Ascending aorta (tissue), 2 donors: ENCODE measurements at regions not wholly inside any gene's neighbourhood (a gene's known extent, or its start where the extent isn't known, plus 50 kb on each side); places are given as distances from the start of the nearest gene placed in this dataset.

Source experiments
- DNase-seq, 2 donors: peaks; one replicate each; pipeline ENCODE4 v3.0.0-alpha.2; 2019; ENCODE audit warnings: low spot score in 2 of 2
- H3K27ac ChIP-seq, 2 donors: fragments of 200-600 bp; sonication (generic); one replicate each; pipeline ENCODE4 v1.5.1; 2016 to 2017; ENCODE audit warnings: mild to moderate bottlenecking in 1 of 2
- H3K27me3 ChIP-seq: fragments of 200-600 bp; sonication (generic); one replicate; pipeline ENCODE4 v1.5.1; 2017
- H3K36me3 ChIP-seq, 2 donors: fragments of 200-600 bp; sonication (generic); one replicate each; pipeline ENCODE4 v1.5.1; 2016
- H3K4me1 ChIP-seq, 2 donors: fragments of 200-600 bp; sonication (generic); one replicate each; pipeline ENCODE4 v1.5.1; 2016 to 2017; ENCODE audit warnings: mild to moderate bottlenecking in 1 of 2
- H3K4me3 ChIP-seq, 2 donors: fragments of 200-600 bp; sonication (generic); one replicate each; pipeline ENCODE4 v1.5.1; 2016 to 2017; ENCODE audit warnings: mild to moderate bottlenecking in 1 of 2
- H3K9me3 ChIP-seq, 2 donors: fragments of 200-600 bp; sonication (generic); one replicate each; pipeline ENCODE4 v1.5.1; 2016
- intact Hi-C: fragments of 100-400 bp; cut with DNase I; formaldehyde crosslinking; loops from one replicate; pipeline ENCODE4 v1.15.1; 2023
- TF ChIP-seq, protein P1 (sequence below), 3 experiments: fragments of 200-600 bp in 2 of 3; fragments of 450-650 bp in 1 of 3; sonication (generic) in 2 of 3; IDR thresholded peaks; one replicate each; pipeline ENCODE4 v1.5.1; 2016 to 2019; ENCODE audit warnings: antibody characterized with exemption in 3 of 3, mild to moderate bottlenecking in 1 of 3, moderate library complexity in 1 of 3

DNA sequence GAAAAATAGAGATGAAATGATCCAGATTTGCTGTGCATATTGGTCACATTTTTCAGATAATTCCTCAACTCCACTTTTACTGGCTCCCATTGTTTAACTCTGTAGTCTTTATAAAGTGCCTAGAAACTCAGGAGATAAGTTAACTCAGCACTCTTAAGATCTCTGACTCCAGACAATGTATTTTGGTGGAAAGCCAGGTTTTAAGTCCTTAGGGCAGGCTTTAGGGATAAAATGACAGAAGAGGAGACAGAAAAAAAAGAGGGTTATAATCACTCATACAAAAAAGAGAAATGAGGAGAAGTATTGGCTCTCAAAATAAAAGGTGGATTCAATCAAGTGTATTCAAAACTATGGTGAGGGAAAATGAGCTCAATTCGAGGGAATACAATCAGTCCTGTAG is 674.8 kb upstream of the INTU start:
- Histone ChIP-seq H3K4me3 (no peak overlapping the region), H3K27me3 (no peaks in the 10 kb centered on the region), H3K27ac (no peak overlapping the region), H3K9me3 (no peaks in the 10 kb centered on the region), H3K4me1 (no peaks in the 10 kb centered on the region), H3K36me3 (no peaks in the 10 kb centered on the region)
- TF ChIP-seq, protein P1, sequence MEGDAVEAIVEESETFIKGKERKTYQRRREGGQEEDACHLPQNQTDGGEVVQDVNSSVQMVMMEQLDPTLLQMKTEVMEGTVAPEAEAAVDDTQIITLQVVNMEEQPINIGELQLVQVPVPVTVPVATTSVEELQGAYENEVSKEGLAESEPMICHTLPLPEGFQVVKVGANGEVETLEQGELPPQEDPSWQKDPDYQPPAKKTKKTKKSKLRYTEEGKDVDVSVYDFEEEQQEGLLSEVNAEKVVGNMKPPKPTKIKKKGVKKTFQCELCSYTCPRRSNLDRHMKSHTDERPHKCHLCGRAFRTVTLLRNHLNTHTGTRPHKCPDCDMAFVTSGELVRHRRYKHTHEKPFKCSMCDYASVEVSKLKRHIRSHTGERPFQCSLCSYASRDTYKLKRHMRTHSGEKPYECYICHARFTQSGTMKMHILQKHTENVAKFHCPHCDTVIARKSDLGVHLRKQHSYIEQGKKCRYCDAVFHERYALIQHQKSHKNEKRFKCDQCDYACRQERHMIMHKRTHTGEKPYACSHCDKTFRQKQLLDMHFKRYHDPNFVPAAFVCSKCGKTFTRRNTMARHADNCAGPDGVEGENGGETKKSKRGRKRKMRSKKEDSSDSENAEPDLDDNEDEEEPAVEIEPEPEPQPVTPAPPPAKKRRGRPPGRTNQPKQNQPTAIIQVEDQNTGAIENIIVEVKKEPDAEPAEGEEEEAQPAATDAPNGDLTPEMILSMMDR (IDR thresholded peaks at IDR 0.05): no peak
- DNase-seq: no peak
- intact Hi-C loops: no loop called here

DNA sequence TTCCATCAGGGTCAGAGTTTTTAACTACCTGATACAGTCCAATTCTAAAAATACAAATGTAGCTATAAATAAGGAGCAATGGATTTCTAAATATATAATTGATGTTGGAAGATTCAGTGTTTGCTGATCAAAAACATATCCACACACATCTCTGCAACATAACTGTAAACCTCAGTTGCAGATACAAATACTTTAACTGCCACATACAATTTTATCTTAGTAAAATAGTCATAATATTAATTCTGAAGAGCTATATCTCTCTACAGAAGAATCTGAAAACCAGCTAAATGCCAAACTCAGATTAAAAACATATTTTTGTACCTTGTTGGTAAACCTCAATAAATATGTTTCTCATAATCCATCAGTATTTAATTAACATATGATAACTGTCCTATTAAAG is 674.3 kb upstream of the INTU start:
- TF ChIP-seq, protein P1 (IDR thresholded peaks at IDR 0.05): no peak

DNA sequence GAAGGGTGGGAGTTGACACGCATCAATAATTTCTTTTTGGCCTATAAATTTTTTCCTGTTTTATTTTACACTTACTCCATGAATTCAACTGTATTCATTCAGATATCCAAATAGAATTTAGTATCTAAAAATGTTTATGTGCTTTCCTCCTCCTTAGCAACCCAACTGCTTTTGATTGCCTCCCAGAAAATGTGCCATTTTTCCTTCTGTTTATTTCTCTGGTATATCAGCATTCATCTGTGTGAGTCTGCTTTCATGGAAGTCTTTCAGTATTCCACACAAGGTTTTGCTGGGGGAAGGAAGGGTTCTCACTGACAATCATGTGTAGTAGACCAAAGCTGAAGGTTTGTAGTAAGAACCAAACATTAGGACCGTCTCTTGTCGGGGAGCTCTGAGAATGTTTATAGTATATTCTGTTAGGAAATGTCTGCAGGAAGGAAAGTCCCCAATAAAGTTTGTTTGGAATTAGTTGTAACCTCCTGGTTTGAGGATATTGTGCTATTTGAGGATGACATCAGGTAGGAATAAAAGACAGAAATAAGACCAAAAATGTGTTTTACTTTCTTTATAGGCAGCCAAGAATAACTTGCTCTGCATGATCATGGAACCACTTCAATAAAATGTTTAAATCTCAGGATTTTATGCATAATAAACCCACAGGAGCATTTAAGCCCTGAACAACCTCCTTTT is 673.6 kb upstream of the INTU start:
- no peak overlapping the region for H3K4me3 ChIP-seq
- no peak overlapping the region for H3K27ac ChIP-seq
- no peak for DNase-seq
- no peaks in the 10 kb centered on the region for H3K9me3 ChIP-seq
- no peaks in the 10 kb centered on the region for H3K4me1 ChIP-seq
- no peaks in the 10 kb centered on the region for H3K36me3 ChIP-seq
- intact Hi-C loops: no loop called here
- no peaks in the 10 kb centered on the region for H3K27me3 ChIP-seq
- TF ChIP-seq, protein P1 (IDR thresholded peaks at IDR 0.05): no peak

More for the DNA sequence above, 674.3 kb upstream of the INTU start:
- Histone ChIP-seq H3K36me3 (no peaks in the 10 kb centered on the region), H3K27ac (no peak overlapping the region), H3K27me3 (no peaks in the 10 kb centered on the region), H3K9me3 (no peaks in the 10 kb centered on the region), H3K4me3 (no peak overlapping the region), H3K4me1 (no peaks in the 10 kb centered on the region)
- DNase-seq: no peak
- intact Hi-C loops: no loop called here

DNA sequence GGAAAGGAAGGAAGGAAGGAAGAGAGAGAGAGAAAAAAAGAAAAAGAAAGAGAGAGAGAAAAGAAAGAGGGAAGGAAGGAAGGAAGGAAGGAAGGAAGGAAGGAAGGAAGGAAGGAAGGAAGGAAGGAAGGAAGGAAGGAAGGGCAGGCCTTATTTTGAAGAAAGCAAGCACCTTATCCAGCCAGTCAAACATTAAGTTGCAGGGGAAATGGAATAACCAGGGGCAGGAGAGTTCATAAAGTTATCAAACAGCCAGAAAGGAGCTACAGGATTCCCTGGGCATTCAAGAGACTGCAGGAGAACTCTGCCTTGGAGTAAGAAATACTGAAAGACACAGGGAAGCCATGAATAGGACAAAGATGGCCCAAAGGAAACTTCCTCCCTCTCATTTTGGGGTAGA is 672.0 kb upstream of the INTU start:
- Histone ChIP-seq H3K27me3 (no peaks in the 10 kb centered on the region), H3K36me3 (no peaks in the 10 kb centered on the region), H3K9me3 (no peaks in the 10 kb centered on the region), H3K4me1 (no peaks in the 10 kb centered on the region), H3K27ac (no peak overlapping the region), H3K4me3 (no peak overlapping the region)
- no peak for DNase-seq
- TF ChIP-seq, protein P1 (IDR thresholded peaks at IDR 0.05): no peak
- intact Hi-C loops: no loop called here

DNA sequence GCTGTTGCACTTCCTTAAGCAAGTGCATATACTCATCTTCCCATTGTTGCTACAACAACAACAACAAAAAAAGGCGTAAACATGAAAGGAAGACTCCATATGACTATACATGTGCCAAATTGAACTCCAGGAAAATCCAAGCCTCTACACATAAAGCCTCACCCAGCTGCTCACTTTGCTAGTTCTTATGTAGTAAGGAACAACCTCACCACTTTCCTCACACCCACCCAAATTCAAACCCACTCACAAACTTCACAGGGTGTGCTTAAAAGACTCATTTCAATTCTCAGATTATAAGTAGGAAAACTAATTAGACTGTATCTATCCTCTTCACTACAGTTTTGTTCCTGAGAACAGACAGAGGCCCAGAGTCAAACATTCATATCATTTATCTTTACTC is 671.1 kb upstream of the INTU start:
- no peak overlapping the region for H3K4me3 ChIP-seq
- H3K36me3 ChIP-seq: no peaks in the 10 kb centered on the region
- H3K27ac ChIP-seq: no peak overlapping the region
- H3K9me3 ChIP-seq: no peaks in the 10 kb centered on the region
- H3K4me1 ChIP-seq: no peaks in the 10 kb centered on the region
- DNase-seq: no peak
- TF ChIP-seq, protein P1 (IDR thresholded peaks at IDR 0.05): no peak
- no peaks in the 10 kb centered on the region for H3K27me3 ChIP-seq
- intact Hi-C loops: no loop called here

DNA sequence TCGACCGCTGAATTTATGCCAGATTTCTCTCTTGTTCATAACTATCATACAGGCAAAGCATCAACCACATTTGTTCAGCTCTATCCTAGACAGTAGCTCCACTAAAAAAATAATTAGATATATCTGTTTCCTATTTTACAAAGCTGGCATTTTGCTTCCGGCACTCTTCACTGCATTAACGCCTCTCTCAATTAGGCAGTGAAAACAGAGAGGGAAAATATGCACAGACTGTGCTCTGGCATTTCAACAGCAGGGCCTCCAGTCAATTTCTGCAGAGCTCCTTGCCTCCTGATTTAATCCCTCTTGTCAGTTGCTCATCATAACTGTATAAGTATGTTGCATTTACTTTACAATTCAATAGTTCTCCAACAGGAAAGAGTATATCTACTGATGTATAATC is 666.9 kb upstream of the INTU start:
- TF ChIP-seq, protein P1 (IDR thresholded peaks at IDR 0.05): no peak
- Histone ChIP-seq H3K27ac (no peak overlapping the region), H3K9me3 (no peaks in the 10 kb centered on the region), H3K27me3 (no peaks in the 10 kb centered on the region), H3K4me3 (no peak overlapping the region), H3K4me1 (peaks cover 0 to 3% of the 10 kb centered on the region in 2 donors), H3K36me3 (no peaks in the 10 kb centered on the region)
- intact Hi-C loops: no loop called here
- DNase-seq: no peak
